Stimulated activated CD8-positive, alpha-beta memory T cell treated with anti-CD3 and anti-CD28 coated beads, Interleukin-12 subunit alpha, Interleukin-12 subunit beta, amount 100 ng/mL, for 1 hour (primary cell): ENCODE measurements at regions not wholly inside any gene's neighbourhood (a gene's known extent, or its start where the extent isn't known, plus 50 kb on each side); places are given as distances from the start of the nearest gene placed in this dataset.

Experiments used
- DNase-seq: peaks from one replicate; pipeline ENCODE4 v3.0.0-alpha.2; 2020; ENCODE audit warnings: low read depth

GRCh38 chr16:17802571-17802970 is 331.8 kb upstream of the XYLT1 start:
- no peak for DNase-seq

- DNase-seq = no peak
These were observed 330.3 kb upstream of the XYLT1 start for GRCh38 chr16:17801068-17801467.

GRCh38 chr16:17798716-17799115 is 328.0 kb upstream of the XYLT1 start:
- DNase-seq = no peak

- no peak for DNase-seq
These were observed 322.6 kb upstream of the XYLT1 start for GRCh38 chr16:17793354-17793753.

GRCh38 chr16:17784073-17784472 is 313.3 kb upstream of the XYLT1 start:
- no peak for DNase-seq

- DNase-seq = no peak
These were observed 309.4 kb upstream of the XYLT1 start for GRCh38 chr16:17780181-17780580.

GRCh38 chr16:17777408-17777863 is 306.7 kb upstream of the XYLT1 start:
- no peak for DNase-seq

GRCh38 chr16:17776888-17777287 is 306.1 kb upstream of the XYLT1 start:
- no peak for DNase-seq

GRCh38 chr16:17776465-17776864 is 305.7 kb upstream of the XYLT1 start:
- no peak for DNase-seq

- no peak for DNase-seq
These were observed 304.3 kb upstream of the XYLT1 start for GRCh38 chr16:17775061-17775460.

- DNase-seq = no peak
These were observed 302.9 kb upstream of the XYLT1 start for GRCh38 chr16:17773698-17774101.

GRCh38 chr16:17770104-17770503 is 299.3 kb upstream of the XYLT1 start:
- DNase-seq = no peak

- DNase-seq = no peak
These were observed 298.3 kb upstream of the XYLT1 start for GRCh38 chr16:17769065-17769464.

GRCh38 chr16:17768257-17768656 is 297.5 kb upstream of the XYLT1 start:
- no peak for DNase-seq

GRCh38 chr16:17766012-17766411 is 295.3 kb upstream of the XYLT1 start:
- no peak for DNase-seq

GRCh38 chr16:17759451-17760390 is 289.0 kb upstream of the XYLT1 start:
- DNase-seq = no peak

- no peak for DNase-seq
These were observed 287.0 kb upstream of the XYLT1 start for GRCh38 chr16:17757808-17758207.

- no peak for DNase-seq
These were observed 284.4 kb upstream of the XYLT1 start for GRCh38 chr16:17755158-17755557.

GRCh38 chr16:17753434-17753833 is 282.7 kb upstream of the XYLT1 start:
- DNase-seq = no peak

GRCh38 chr16:17749706-17750105 is 278.9 kb upstream of the XYLT1 start:
- DNase-seq = no peak

GRCh38 chr16:17748044-17748719 is 277.4 kb upstream of the XYLT1 start:
- DNase-seq = no peak

GRCh38 chr16:17747081-17747756 is 276.5 kb upstream of the XYLT1 start:
- no peak for DNase-seq
